H1 (cell line): ENCODE measurements at regions not wholly inside any gene's neighbourhood (a gene's known extent, or its start where the extent isn't known, plus 50 kb on each side); places are given as distances from the start of the nearest gene placed in this dataset.
"Not testable (repeated sequence)": the region's sequence is repeated elsewhere in the genome, so short reads cannot be mapped to it uniquely, and the experiment has no call there.

ENCODE experiments used
- CTCF ChIA-PET: fragments of 300-600 bp; sonication (Branson Sonifier 250); formaldehyde crosslinking; loops from one replicate; lab custom pipeline; 2021; ENCODE audit not compliant: partially characterized antibody; lab: Charles Lee
- POLR2A ChIA-PET: fragments of 300-600 bp; sonication (Branson Sonifier 250); formaldehyde crosslinking; loops from one replicate; lab custom pipeline; 2021; ENCODE audit warnings: inconsistent platforms; ENCODE audit not compliant: partially characterized antibody; lab: Charles Lee
- DNase-seq, 2 experiments: peaks; one replicate each; pipeline versions ENCODE4 v3.0.0 to v3.0.0-alpha.2; 2010 to 2022; ENCODE audit warnings: low spot score in 2 of 2, low read depth in 1 of 2, mixed read lengths in 1 of 2
- FAIRE-seq: peaks from 2 replicates; lab custom pipeline; 2011; peaks lifted over from hg19 to GRCh38; lab: Jason Lieb, UNC
- H2AFZ ChIP-seq: 2 replicates; pipeline ENCODE4 v1.8.1; 2012; ENCODE audit warnings: low read length, inconsistent platforms
- H2AK5ac ChIP-seq: 2 replicates; pipeline ENCODE4 v1.6.1; 2013; ENCODE audit warnings: low read depth, low read length
- H2BK120ac ChIP-seq: replicated peaks from 2 replicates; pipeline ENCODE3; 2013; ENCODE audit warnings: low read depth, low read length, inconsistent platforms
- H2BK12ac ChIP-seq: 2 replicates; pipeline ENCODE4 v1.6.1; 2013; ENCODE audit warnings: low read depth, low read length
- H2BK15ac ChIP-seq: 2 replicates; pipeline ENCODE4 v1.6.1; 2013; ENCODE audit warnings: low read length
- H2BK20ac ChIP-seq: 2 replicates; pipeline ENCODE4 v1.6.1; 2013; ENCODE audit warnings: low read length
- H2BK5ac ChIP-seq: 2 replicates; pipeline ENCODE4 v1.6.1; 2013; ENCODE audit warnings: low read depth, low read length
- H3K14ac ChIP-seq: 2 replicates; pipeline ENCODE4 v1.6.1; 2013; ENCODE audit warnings: inconsistent platforms; ENCODE audit not compliant: insufficient read length
- H3K18ac ChIP-seq: 2 replicates; pipeline ENCODE4 v1.6.1; 2013; ENCODE audit warnings: low read length; ENCODE audit errors: extremely low read depth
- H3K23ac ChIP-seq: 2 replicates; pipeline ENCODE4 v1.6.1; 2013; ENCODE audit warnings: inconsistent platforms; ENCODE audit not compliant: insufficient read length
- H3K23me2 ChIP-seq: 2 replicates; pipeline ENCODE4 v1.6.1; 2013; ENCODE audit warnings: low read depth, low read length
- H3K27ac ChIP-seq: 2 replicates; pipeline ENCODE4 v1.6.1; 2011; ENCODE audit warnings: low read depth, low read length, inconsistent platforms
- H3K27me3 ChIP-seq, 4 experiments: replicated peaks in 1 of 4; 1 replicate in 1 of 4; 2 replicates in 3 of 4; pipeline versions ENCODE4 v1.6.1 to v1.8.1; 2011 to 2013; ENCODE audit warnings: low read length in 3 of 4, mild to moderate bottlenecking in 3 of 4, inconsistent platforms in 2 of 4, mixed read lengths in 2 of 4, moderate library complexity in 1 of 4; ENCODE audit not compliant: control insufficient read depth in 3 of 4, insufficient read depth in 3 of 4; ENCODE audit errors: extremely low read depth in 1 of 4
- H3K36me3 ChIP-seq, 4 experiments: 2 replicates each; pipeline versions ENCODE4 v1.6.1 to v1.8.1; 2011 to 2013; ENCODE audit warnings: mild to moderate bottlenecking in 4 of 4, low read length in 3 of 4, moderate library complexity in 2 of 4, control low read depth in 1 of 4, inconsistent platforms in 1 of 4; ENCODE audit not compliant: insufficient read depth in 4 of 4, control insufficient read depth in 2 of 4
- H3K4ac ChIP-seq: replicated peaks from 2 replicates; pipeline ENCODE3; 2013; ENCODE audit warnings: low read length, low read depth, mixed read lengths, inconsistent platforms; ENCODE audit not compliant: insufficient read length
- H3K4me1 ChIP-seq, 4 experiments: replicated peaks in 1 of 4; 1 replicate in 1 of 4; 2 replicates in 3 of 4; pipeline versions ENCODE4 v1.6.1 to v1.8.1; 2011 to 2013; ENCODE audit warnings: low read length in 3 of 4, inconsistent platforms in 2 of 4, mixed read lengths in 1 of 4; ENCODE audit not compliant: insufficient read depth in 4 of 4, control insufficient read depth in 3 of 4
- H3K4me2 ChIP-seq, 2 experiments: 2 replicates each; pipeline versions ENCODE4 v1.6.1 to v1.8.1; 2011 to 2013; ENCODE audit warnings: low read depth in 2 of 2, low read length in 2 of 2, control low read depth in 1 of 2, inconsistent platforms in 1 of 2, mild to moderate bottlenecking in 1 of 2; ENCODE audit not compliant: insufficient read depth in 1 of 2
- H3K4me3 ChIP-seq, 4 experiments: fragments of 200-600, 300-600 bp in 1 of 4; sonication (generic), shearing (Covaris generic), sonication (Bioruptor Twin) in 1 of 4; 2 replicates each; pipeline versions ENCODE4 v1.5.1 to v1.8.1; 2011 to 2016; ENCODE audit warnings: low read length in 4 of 4, low read depth in 3 of 4, control low read depth in 2 of 4, inconsistent platforms in 2 of 4, mild to moderate bottlenecking in 2 of 4, mixed read lengths in 1 of 4, moderate library complexity in 1 of 4; ENCODE audit not compliant: insufficient read depth in 2 of 4; ENCODE audit errors: extremely low read depth in 1 of 4
- H3K56ac ChIP-seq: replicated peaks from 2 replicates; pipeline ENCODE3; 2013; ENCODE audit warnings: low read depth, mild to moderate bottlenecking, mixed read lengths, low read length, inconsistent platforms; ENCODE audit not compliant: insufficient read length
- H3K79me1 ChIP-seq: 2 replicates; pipeline ENCODE4 v1.6.1; 2013; ENCODE audit warnings: low read depth, low read length, control low read depth
- H3K79me2 ChIP-seq, 2 experiments: 2 replicates each; pipeline versions ENCODE4 v1.6.1 to v1.8.1; 2012 to 2013; ENCODE audit warnings: low read length in 2 of 2, mild to moderate bottlenecking in 2 of 2, inconsistent platforms in 1 of 2; ENCODE audit not compliant: insufficient read depth in 2 of 2, control insufficient read depth in 1 of 2
- H3K9ac ChIP-seq, 4 experiments: replicated peaks in 1 of 4; 1 replicate in 1 of 4; 2 replicates in 3 of 4; pipeline versions ENCODE4 v1.6.1 to v1.8.1; 2011 to 2013; ENCODE audit warnings: low read depth in 3 of 4, low read length in 3 of 4, control low read depth in 2 of 4, mild to moderate bottlenecking in 2 of 4, moderate library complexity in 2 of 4, inconsistent platforms in 1 of 4; ENCODE audit errors: extremely low read depth in 1 of 4
- H3K9me3 ChIP-seq, 2 experiments: 2 replicates each; pipeline versions ENCODE4 v1.6.1 to v1.8.1; 2012 to 2013; ENCODE audit warnings: mild to moderate bottlenecking in 2 of 2, moderate library complexity in 2 of 2, control low read depth in 1 of 2, inconsistent platforms in 1 of 2, low read depth in 1 of 2, low read length in 1 of 2, mixed read lengths in 1 of 2; ENCODE audit not compliant: insufficient read depth in 2 of 2
- H4K20me1 ChIP-seq, 2 experiments: replicated peaks in 1 of 2; 2 replicates each; pipeline versions ENCODE3 to v1.8.1; 2011 to 2013; ENCODE audit warnings: inconsistent platforms in 2 of 2, low read length in 2 of 2, mild to moderate bottlenecking in 1 of 2; ENCODE audit not compliant: insufficient read depth in 2 of 2, control insufficient read depth in 1 of 2
- H4K5ac ChIP-seq: 2 replicates; pipeline ENCODE4 v1.6.1; 2013; ENCODE audit warnings: low read length, low read depth, mixed read lengths, inconsistent platforms; ENCODE audit not compliant: insufficient read length
- H4K8ac ChIP-seq: 2 replicates; pipeline ENCODE4 v1.8.0; 2013; ENCODE audit warnings: mild to moderate bottlenecking, moderate library complexity, low read length, inconsistent platforms; ENCODE audit not compliant: insufficient read depth; ENCODE audit errors: extremely low read depth
- H4K91ac ChIP-seq: replicated peaks from 2 replicates; pipeline ENCODE3; 2013; ENCODE audit warnings: low read length, mixed read lengths, inconsistent platforms; ENCODE audit not compliant: insufficient read length
- WGBS, 2 experiments: shearing (Covaris generic) in 1 of 2; methylation state at CpG; one replicate each; pipeline versions ENCODE4 v1.1.6 to v1.1.7; 2013 to 2015; ENCODE audit warnings: low lambda C conversion rate in 2 of 2, mixed read lengths in 2 of 2, inconsistent platforms in 1 of 2, low coverage in 1 of 2, missing lambda C conversion rate in 1 of 2; ENCODE audit not compliant: insufficient replicate concordance in 2 of 2, insufficient coverage in 1 of 2, insufficient read length in 1 of 2; ENCODE audit errors: extremely low coverage in 1 of 2, missing lambda C conversion rate in 1 of 2; 5-methylcytosine and 5-hydroxymethylcytosine counted together

- DNase-seq, H3K9ac ChIP-seq, H4K91ac ChIP-seq, H3K23ac ChIP-seq, H3K4me1 ChIP-seq, CTCF ChIA-PET, H3K27me3 ChIP-seq, FAIRE-seq, H2AK5ac ChIP-seq, H2AFZ ChIP-seq, H2BK120ac ChIP-seq, H3K4ac ChIP-seq, H2BK12ac ChIP-seq, H3K18ac ChIP-seq, H3K79me1 ChIP-seq, H3K14ac ChIP-seq, H3K4me2 ChIP-seq, H4K8ac ChIP-seq, H3K36me3 ChIP-seq, POLR2A ChIA-PET, H2BK20ac ChIP-seq, H3K9me3 ChIP-seq, H4K20me1 ChIP-seq, H3K27ac ChIP-seq, H2BK5ac ChIP-seq, H2BK15ac ChIP-seq, H4K5ac ChIP-seq, H3K56ac ChIP-seq, H3K79me2 ChIP-seq, H3K4me3 ChIP-seq, H3K23me2 ChIP-seq: not testable (repeated sequence)
- WGBS, 2 experiments = 90% methylated on average over 2 of the region's 9 CpGs; no CpG with 5 or more reads in 1 of the 2 experiments
Observed at GRCh38 chr2:87199228-87199627, 177.6 kb upstream of the PLGLB1 start.

GRCh38 chr2:87204569-87205147 is 183.0 kb upstream of the PLGLB1 start:
- H4K20me1 ChIP-seq, H3K4ac ChIP-seq, H2AFZ ChIP-seq, H3K4me3 ChIP-seq, H3K79me1 ChIP-seq, DNase-seq, H3K18ac ChIP-seq, H3K56ac ChIP-seq, H2AK5ac ChIP-seq, H2BK120ac ChIP-seq, H3K23ac ChIP-seq, H3K14ac ChIP-seq, H3K36me3 ChIP-seq, H3K9ac ChIP-seq, POLR2A ChIA-PET, H3K4me1 ChIP-seq, H3K27me3 ChIP-seq, H3K79me2 ChIP-seq, H2BK20ac ChIP-seq, H3K23me2 ChIP-seq, H3K27ac ChIP-seq, H3K9me3 ChIP-seq, CTCF ChIA-PET, H4K91ac ChIP-seq, H3K4me2 ChIP-seq, H4K8ac ChIP-seq, H4K5ac ChIP-seq, H2BK15ac ChIP-seq, H2BK5ac ChIP-seq, FAIRE-seq, H2BK12ac ChIP-seq: not testable (repeated sequence)
- no CpG with 5 or more reads among the region's 8 CpGs for WGBS, 2 experiments
